ENCODE measurements at regions not wholly inside any gene's neighbourhood (a gene's known extent, or its start where the extent isn't known, plus 50 kb on each side); places are given as distances from the start of the nearest gene placed in this dataset.

DNA sequence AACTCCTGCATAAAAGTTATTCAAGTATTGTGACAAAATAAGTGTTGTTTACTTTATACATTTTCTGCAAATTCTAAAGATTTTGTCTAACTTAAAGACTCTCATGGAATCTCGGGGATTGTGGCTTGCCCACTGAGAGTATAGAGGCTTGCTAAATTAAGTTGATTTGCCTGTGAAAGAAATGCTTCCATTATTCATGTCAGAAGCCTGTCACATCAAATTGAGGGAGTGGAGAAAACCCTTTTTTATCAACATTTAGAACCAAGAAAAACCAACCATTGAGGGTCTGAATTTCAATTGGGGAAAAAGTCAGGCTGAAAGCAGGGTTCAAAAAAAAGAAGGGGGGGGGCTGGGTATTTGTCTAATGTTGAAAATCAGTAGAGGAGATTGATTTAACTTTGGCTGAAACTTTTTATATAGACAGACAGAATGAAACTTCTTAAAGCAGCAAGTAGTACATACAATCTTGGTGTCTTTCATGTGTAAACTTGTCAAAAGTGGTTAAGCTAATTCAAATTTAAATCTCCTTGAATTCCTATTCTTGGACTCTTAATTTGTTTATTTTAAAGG, 144.8 kb upstream of the CXorf66 start:
- DNase-seq (ENCODE audit: low read depth) = no peak
- no peak for TF ChIP-seq CTCF (IDR thresholded peaks at IDR 0.05; ENCODE audit: insufficient read depth, low read depth, low read length)
- H3K4me3 ChIP-seq (ENCODE audit: low read depth, low read length) = no peak overlapping the region

DNA sequence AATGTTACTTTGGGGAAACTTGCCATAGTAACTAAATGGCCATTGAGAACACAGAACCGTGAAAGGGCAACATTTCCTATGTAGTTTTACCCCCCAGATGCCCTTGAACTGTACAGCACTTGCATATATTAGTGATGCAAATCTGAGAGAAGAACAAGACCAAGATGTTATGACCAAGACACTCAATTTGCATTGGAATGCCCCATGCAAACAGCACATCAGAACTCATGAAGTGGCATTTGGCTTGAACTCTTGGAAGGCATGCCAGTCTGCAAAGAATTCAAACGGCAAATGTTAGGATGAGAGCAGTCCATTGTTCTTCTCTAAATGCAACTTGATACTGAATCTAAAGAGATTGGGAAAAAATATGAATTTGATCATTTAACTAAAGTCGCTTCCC, 139.4 kb upstream of the CXorf66 start:
- DNase-seq (ENCODE audit: low read depth) = no peak
- TF ChIP-seq CTCF (IDR thresholded peaks at IDR 0.05; ENCODE audit: insufficient read depth, low read depth, low read length) = no peak
- H3K4me3 ChIP-seq (ENCODE audit: low read depth, low read length) = no peak overlapping the region

DNA sequence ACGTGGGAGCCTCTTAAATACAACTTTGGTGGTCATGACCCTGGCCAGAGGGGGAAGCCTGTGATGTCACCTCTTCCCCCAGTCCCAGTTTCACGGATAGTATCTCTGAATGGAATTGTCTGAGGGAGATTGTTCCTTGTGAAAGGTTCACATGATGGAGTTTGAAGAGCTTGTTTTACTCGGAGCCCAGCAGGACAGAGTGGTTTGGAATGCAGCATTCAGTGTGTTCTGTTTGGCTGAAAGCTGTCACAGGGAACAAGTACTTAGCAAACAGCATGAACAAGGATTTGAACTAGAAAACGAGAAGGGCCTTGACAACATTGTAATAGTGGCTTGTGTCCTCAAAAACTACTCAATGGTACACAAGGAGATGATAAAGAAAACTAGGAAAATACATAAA, 133.9 kb upstream of the CXorf66 start:
- no peak for DNase-seq (ENCODE audit: low read depth)
- H3K4me3 ChIP-seq (ENCODE audit: low read depth, low read length) = no peak overlapping the region
- no peak for TF ChIP-seq CTCF (IDR thresholded peaks at IDR 0.05; ENCODE audit: insufficient read depth, low read depth, low read length)

DNA sequence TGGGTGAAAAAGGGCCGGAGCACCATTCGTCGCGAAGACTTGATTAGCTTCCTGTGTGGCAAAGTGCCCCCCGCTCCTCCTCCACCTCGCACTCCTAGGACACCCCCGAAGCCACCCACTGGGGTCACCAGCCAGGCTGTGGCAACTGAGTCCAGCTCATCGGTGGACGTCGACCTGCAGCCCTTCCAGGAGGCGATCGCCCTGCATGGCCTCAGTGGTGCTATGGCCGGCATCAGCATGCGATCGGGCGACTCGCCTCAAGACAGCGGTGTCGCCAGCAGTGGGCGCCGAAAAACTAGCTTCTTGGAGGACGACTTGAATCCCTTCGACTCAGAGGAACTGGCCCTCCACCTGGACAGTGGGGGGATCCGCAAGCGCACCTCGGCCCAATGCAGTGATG, 126.8 kb upstream of the CXorf66 start:
- H3K4me3 ChIP-seq (ENCODE audit: low read depth, low read length) = no peak overlapping the region
- no peak for DNase-seq (ENCODE audit: low read depth)
- no peak for TF ChIP-seq CTCF (IDR thresholded peaks at IDR 0.05; ENCODE audit: insufficient read depth, low read depth, low read length)

DNA sequence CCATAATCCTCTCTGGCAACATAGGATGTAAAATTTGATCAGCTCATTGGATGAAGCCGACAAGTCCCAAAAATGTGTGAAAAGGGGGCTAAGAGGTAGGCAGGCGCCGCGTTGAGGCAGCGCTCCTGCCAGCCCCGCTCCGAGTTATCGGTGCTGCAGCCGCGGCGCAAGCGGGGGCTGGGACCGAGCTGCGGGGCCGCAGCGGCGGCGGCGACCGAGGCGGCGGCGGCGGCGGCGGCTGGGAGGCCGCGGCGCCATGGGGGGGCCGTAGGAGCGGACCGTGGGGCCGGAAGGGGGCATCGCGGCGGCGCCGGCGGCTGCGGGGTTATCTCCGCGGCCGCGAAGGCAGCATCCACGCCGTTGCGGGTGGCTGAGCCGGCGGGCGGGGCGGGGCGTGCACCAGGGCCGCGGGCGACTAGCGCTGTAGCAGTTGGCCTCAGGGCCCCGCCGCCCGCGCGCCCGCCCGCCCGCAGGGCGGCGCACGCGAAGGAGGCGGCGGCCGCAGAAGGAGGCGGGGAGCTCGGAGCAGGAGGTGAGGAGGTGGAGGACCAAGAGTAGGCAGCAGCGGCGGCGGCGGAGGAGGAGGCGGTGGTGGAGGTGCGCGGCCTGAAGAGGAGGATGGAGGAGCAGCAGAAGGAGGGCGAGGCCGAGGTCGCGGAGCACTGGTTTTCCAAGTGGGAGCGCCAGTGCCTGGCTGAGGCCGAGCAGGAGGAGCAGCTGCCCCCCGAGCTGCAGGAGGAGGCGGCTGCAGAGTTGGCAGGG, 126.0 kb upstream of the CXorf66 start:
- TF ChIP-seq CTCF (IDR thresholded peaks at IDR 0.05; ENCODE audit: insufficient read depth, low read depth, low read length) = no peak
- no peak for DNase-seq (ENCODE audit: low read depth)

DNA sequence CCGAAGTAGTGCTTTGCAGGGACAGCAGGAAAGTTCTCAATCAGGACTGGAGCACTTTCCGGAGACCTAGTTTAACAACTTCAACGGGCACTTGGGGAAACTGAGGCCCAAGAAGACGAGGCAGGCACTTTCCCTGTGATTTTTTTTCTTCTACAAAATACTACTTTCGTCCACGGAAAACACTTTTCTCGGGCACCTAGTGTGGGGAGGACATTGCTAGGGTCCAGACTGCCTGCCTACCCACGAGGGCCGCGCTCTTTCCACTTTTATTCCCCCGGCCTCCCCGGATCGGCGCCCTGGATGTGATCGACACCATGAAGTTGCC, 125.4 kb upstream of the CXorf66 start:
- H3K4me3 ChIP-seq (ENCODE audit: low read depth, low read length) = peak overlapping the region; percentile 21
- no peak for DNase-seq (ENCODE audit: low read depth)
- no peak for TF ChIP-seq CTCF (IDR thresholded peaks at IDR 0.05; ENCODE audit: insufficient read depth, low read depth, low read length)

More for the DNA sequence above, 126.0 kb upstream of the CXorf66 start:
- peak overlapping the region; percentile 21 for H3K4me3 ChIP-seq (ENCODE audit: low read depth, low read length)

- DNase-seq (ENCODE audit: low read depth) = no peak
- H3K4me3 ChIP-seq (ENCODE audit: low read depth, low read length) = no peak overlapping the region
- TF ChIP-seq CTCF (IDR thresholded peaks at IDR 0.05; ENCODE audit: insufficient read depth, low read depth, low read length) = no peak
These were observed 123.1 kb upstream of the CXorf66 start for GRCh38 chrX:140088438-140088837.
